ENCODE measurements at regions not wholly inside any gene's neighbourhood (a gene's known extent, or its start where the extent isn't known, plus 50 kb on each side); places are given as distances from the start of the nearest gene placed in this dataset.

DNA sequence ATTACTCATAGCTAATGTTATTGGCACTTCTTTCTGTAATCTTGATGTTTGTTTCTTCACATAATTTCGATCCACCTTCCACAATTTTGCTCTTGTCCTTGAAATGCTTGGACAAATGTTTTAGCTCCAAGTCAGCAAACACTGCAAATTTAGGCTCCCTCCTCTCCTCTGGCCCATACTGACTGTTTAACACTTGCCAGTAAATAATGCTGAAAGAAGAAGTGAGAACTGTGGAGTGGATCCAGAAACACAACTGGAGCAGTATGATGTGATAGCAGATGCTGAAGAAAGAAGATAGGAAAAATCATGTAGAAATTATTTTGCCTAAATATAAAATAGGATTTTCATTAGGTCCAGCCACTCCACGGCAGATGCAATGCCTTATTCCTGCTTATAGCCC is 415.0 kb upstream of the GYPC start:
- H3K4me3 ChIP-seq, result no peak overlapping the region
- no peaks in the 10 kb centered on the region for H3K27me3 ChIP-seq
- H3K9me3 ChIP-seq, result no peaks in the 10 kb centered on the region
- TF ChIP-seq POLR2A (IDR thresholded peaks at IDR 0.05) (no peak), EP300 (IDR thresholded peaks at IDR 0.05) (no peak)
- TF ChIP-seq, protein P1, sequence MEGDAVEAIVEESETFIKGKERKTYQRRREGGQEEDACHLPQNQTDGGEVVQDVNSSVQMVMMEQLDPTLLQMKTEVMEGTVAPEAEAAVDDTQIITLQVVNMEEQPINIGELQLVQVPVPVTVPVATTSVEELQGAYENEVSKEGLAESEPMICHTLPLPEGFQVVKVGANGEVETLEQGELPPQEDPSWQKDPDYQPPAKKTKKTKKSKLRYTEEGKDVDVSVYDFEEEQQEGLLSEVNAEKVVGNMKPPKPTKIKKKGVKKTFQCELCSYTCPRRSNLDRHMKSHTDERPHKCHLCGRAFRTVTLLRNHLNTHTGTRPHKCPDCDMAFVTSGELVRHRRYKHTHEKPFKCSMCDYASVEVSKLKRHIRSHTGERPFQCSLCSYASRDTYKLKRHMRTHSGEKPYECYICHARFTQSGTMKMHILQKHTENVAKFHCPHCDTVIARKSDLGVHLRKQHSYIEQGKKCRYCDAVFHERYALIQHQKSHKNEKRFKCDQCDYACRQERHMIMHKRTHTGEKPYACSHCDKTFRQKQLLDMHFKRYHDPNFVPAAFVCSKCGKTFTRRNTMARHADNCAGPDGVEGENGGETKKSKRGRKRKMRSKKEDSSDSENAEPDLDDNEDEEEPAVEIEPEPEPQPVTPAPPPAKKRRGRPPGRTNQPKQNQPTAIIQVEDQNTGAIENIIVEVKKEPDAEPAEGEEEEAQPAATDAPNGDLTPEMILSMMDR (IDR thresholded peaks at IDR 0.05), result no peak
- H3K27ac ChIP-seq, result no peak overlapping the region
- intact Hi-C loops (cut with DNase I), result no loop called here
- WGBS, 3 donors, result 11 to 20% (median 11%) methylated on average over 2 of the region's 2 CpGs
- peaks cover 2% of the 10 kb centered on the region for H3K4me1 ChIP-seq (ENCODE audit: insufficient read depth)
- no peak for DNase-seq
- no peaks in the 10 kb centered on the region for H3K36me3 ChIP-seq

DNA sequence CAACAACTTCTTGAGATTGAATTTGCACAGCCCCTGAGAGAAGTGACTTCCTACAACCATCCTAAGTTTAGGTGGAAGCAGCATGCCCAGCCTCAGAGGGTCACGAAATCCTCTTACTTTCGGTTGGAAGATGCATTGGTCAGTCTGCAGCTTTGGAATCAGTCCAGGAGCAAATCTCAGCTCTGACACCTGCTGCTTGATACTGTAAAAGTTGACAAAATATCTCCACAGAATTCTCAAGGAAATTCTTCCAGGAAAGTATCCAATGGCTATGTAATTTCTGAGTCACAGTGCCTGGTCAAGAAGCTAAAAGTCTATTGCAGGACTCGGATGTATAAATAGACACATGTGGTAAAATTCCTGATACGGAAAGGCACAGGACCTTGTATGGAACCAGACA is 414.5 kb upstream of the GYPC start:
- Histone ChIP-seq H3K4me1 (ENCODE audit: insufficient read depth) (peaks cover 2% of the 10 kb centered on the region), H3K27me3 (no peaks in the 10 kb centered on the region), H3K36me3 (no peaks in the 10 kb centered on the region), H3K9me3 (no peaks in the 10 kb centered on the region), H3K27ac (no peak overlapping the region), H3K4me3 (no peak overlapping the region)
- intact Hi-C loops (cut with DNase I), result no loop called here
- WGBS, 3 donors, result 5 to 25% (median 14%) methylated on average over 4 of the region's 4 CpGs
- TF ChIP-seq, protein P1 (IDR thresholded peaks at IDR 0.05), result no peak
- no peak for TF ChIP-seq EP300 (IDR thresholded peaks at IDR 0.05)
- no peak for TF ChIP-seq POLR2A (IDR thresholded peaks at IDR 0.05)
- no peak for DNase-seq

DNA sequence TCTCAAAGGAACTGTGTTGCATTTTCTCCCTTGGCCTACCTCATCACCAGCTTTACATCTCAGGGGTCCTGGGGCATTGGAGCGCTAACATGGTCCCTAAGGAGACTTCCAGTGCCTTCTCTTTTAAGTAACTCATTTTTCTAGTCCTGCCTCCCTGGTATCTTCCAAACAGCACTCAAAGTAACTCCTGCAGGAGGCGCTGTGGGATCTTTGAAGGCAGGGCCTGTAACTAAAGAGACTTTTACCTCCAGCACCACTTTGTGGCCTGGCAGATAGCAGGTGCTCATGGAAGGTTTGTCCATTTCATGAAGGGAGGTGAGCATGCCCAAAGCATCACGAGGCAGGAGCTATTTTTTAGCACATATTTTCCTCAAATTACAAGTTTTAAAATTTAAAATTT is 411.0 kb upstream of the GYPC start:
- WGBS, 3 donors, result 60 to 66% (median 62%) methylated on average over 3 of the region's 3 CpGs
- Histone ChIP-seq H3K36me3 (no peaks in the 10 kb centered on the region), H3K4me3 (no peak overlapping the region), H3K27me3 (no peaks in the 10 kb centered on the region), H3K27ac (no peak overlapping the region), H3K9me3 (no peaks in the 10 kb centered on the region), H3K4me1 (ENCODE audit: insufficient read depth) (peaks cover 2% of the 10 kb centered on the region)
- peak in 1 of 5 donors; percentile 19 for DNase-seq
- intact Hi-C loops (cut with DNase I), result no loop called here
- TF ChIP-seq, protein P1 (IDR thresholded peaks at IDR 0.05), result no peak
- no peak for TF ChIP-seq EP300 (IDR thresholded peaks at IDR 0.05)

DNA sequence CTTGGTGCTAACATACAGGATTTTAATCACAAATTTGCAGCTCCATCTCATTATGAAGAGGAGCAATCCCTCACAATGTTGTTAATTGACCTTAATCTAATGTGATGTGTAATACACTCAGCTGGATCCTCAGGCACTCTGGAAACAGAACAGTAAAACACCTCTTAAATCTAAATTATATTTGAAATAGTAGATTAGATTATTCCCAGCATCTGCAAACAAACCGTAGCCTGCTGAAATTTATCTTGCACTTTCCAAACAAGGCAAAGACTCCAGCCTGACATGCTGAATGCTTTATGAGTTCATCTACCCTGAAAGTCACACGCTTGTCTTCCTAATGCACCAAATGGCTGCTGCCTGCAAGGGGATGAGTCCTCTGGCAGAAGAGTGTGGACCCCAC is 402.3 kb upstream of the GYPC start:
- Histone ChIP-seq H3K4me1 (ENCODE audit: insufficient read depth) (no peaks in the 10 kb centered on the region), H3K9me3 (no peaks in the 10 kb centered on the region), H3K27me3 (no peaks in the 10 kb centered on the region), H3K27ac (no peak overlapping the region), H3K4me3 (no peak overlapping the region), H3K36me3 (no peaks in the 10 kb centered on the region)
- WGBS, 3 donors, result 24 to 26% (median 26%) methylated on average over 2 of the region's 2 CpGs
- TF ChIP-seq EP300 (IDR thresholded peaks at IDR 0.05), result no peak
- no peak for TF ChIP-seq POLR2A (IDR thresholded peaks at IDR 0.05)
- TF ChIP-seq, protein P1 (IDR thresholded peaks at IDR 0.05), result no peak
- no peak for DNase-seq
- intact Hi-C loops (cut with DNase I), result no loop called here

DNA sequence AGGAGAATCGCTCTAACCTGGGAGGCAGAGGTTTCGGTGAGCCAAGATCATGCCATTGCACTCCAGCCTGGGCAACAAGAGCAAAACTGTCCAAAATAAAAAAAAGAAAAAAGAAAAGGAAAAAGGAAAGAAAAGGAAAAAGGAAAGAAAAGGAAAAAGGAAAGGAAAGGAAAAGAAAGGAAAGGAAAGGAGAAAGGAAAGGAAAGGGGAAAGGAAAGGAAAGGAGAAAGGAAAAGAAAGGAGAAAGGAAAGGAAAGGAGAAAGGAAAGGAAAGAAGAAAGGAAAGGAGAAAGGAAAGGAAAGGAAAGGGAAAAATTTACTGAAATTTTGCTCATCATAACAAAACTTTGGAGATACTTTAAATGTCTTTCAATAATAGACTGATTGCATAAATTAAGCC is 391.3 kb upstream of the GYPC start:
- no peaks in the 10 kb centered on the region for H3K9me3 ChIP-seq
- intact Hi-C loops (cut with DNase I), result no loop called here
- no peak for DNase-seq
- H3K27me3 ChIP-seq, result no peaks in the 10 kb centered on the region
- H3K4me1 ChIP-seq (ENCODE audit: insufficient read depth), result no peaks in the 10 kb centered on the region
- 95 to 99% (median 99%) methylated on average over 2 of the region's 2 CpGs for WGBS, 3 donors
- H3K36me3 ChIP-seq, result no peaks in the 10 kb centered on the region
- H3K27ac ChIP-seq, result no peak overlapping the region
- TF ChIP-seq, protein P1 (IDR thresholded peaks at IDR 0.05), result no peak
- TF ChIP-seq EP300 (IDR thresholded peaks at IDR 0.05) (no peak), POLR2A (IDR thresholded peaks at IDR 0.05) (no peak)
- H3K4me3 ChIP-seq, result no peak overlapping the region
